Posterior cingulate gyrus (tissue), 11 donors: ENCODE measurements at regions not wholly inside any gene's neighbourhood (a gene's known extent, or its start where the extent isn't known, plus 50 kb on each side); places are given as distances from the start of the nearest gene placed in this dataset.
A peak's percentile ranks its signal among the peaks of the same experiment; 100 is the strongest.
"Not testable (repeated sequence)": the region's sequence is repeated elsewhere in the genome, so short reads cannot be mapped to it uniquely, and the experiment has no call there.

ENCODE experiments used
- DNase-seq, 10 donors: peaks; one replicate each; pipeline versions ENCODE4 v3.0.0 to v3.0.0-alpha.2; 2020 to 2021; ENCODE audit warnings: mixed read lengths in 3 of 10
- intact Hi-C: fragments of 100-400 bp; cut with DNase I; formaldehyde crosslinking; loops from one replicate; pipeline ENCODE4 v1.15.1; 2023

- DNase-seq: no peak
- intact Hi-C loops: loop anchor here (5.0 to 10.0 kb wide), 3 partner anchors 539 to 1507 kb away; partner anchors contain the start of gene PCDH20
Observed at GRCh38 chr13:61954092-61954491, 538.4 kb upstream of the PCDH20 start.

DNA sequence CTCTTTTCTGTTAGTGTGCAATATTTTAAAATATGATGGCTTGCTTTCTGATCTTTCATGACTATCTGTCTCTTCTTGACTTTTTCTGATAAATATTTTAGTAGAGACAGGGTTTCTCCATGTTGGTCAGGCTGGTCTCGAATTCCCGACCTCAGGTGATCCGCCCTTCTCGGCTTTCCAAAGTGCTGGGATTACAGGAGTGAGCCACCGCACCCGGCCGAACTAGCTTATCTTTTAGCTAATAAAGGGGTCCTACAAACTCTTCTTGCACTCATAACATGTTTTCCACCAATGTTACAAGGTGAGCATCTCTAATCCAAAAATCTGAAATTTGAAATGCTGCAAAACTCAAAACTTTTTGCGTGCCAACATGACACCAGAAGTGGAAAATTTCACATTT lies 535.2 kb upstream of the PCDH20 start:
- intact Hi-C loops: loop anchor here (5.0 to 10.0 kb wide), 3 partner anchors 536 to 1504 kb away; partner anchors contain the start of gene PCDH20
- DNase-seq: peak in 1 of 10 donors; percentile 82

- intact Hi-C loops: no loop called here
- DNase-seq: no peak
Observed at GRCh38 chr13:61944329-61944929, 528.8 kb upstream of the PCDH20 start.

- intact Hi-C loops: no loop called here
- no peak for DNase-seq
Observed at GRCh38 chr13:61935710-61936109, 520.1 kb upstream of the PCDH20 start.

DNA sequence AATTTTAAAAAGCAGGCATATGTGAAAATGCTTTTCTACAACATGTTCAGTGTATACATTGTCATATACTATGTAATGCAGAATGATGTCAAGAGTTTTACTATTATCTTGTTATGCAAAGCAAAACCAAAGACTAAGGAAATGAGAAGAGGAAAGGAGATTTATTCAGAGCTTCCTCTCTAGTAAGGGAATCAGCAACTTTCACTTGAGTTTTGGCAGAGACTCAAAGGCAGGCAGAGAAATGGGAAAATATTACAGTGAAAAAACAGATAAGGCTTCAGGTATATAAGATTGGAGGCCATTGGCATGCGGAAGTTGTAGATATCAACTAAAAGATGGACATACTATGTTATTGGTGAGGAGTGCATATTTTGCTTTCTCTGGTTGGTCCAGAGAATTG lies 512.0 kb upstream of the PCDH20 start:
- no peak for DNase-seq
- intact Hi-C loops: no loop called here

- DNase-seq: no peak
- intact Hi-C loops: no loop called here
Observed at GRCh38 chr13:61918841-61919240, 503.2 kb upstream of the PCDH20 start.

- DNase-seq: no peak
- intact Hi-C loops: no loop called here
Observed at GRCh38 chr13:61916483-61916882, 500.8 kb upstream of the PCDH20 start.

DNA sequence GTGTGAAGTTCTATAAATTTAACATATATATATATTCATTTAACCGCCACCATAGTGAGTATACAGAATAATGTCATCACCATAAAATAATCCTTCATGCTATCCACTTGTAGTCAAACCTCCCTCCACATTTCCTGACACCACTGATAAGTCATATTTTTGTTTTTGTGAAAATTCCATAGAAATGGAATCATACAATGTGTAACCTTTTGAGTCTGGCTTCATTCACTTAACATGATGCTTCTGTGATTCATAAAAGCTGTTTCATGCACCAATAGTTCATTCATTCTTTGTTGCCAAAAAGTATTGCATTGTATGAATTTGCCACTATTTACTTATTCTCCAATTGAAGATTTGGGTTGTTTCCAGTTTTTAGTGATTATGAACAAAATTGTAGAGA lies 497.5 kb upstream of the PCDH20 start:
- intact Hi-C loops: no loop called here
- no peak for DNase-seq

GRCh38 chr13:61908906-61909615 lies 493.4 kb upstream of the PCDH20 start:
- intact Hi-C loops: no loop called here
- no peak for DNase-seq

DNA sequence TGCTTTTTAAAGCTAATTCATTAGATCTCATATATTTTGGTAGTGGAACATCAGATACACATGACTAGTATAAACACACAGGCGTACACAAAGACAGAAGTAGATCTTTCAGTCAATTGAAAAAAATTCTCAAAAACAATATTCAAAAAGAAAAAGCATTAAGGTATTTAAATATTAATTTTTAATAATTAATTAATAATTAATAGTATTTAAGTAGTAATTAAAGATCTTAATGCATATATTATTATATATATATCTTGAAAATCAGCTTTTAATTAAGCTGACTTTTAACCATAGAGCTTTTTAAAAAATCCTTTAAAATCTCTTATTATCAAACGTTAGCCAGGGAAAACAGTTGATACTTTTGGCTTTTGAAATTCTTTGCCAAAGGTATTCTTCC lies 489.4 kb upstream of the PCDH20 start:
- intact Hi-C loops: no loop called here
- no peak for DNase-seq

DNA sequence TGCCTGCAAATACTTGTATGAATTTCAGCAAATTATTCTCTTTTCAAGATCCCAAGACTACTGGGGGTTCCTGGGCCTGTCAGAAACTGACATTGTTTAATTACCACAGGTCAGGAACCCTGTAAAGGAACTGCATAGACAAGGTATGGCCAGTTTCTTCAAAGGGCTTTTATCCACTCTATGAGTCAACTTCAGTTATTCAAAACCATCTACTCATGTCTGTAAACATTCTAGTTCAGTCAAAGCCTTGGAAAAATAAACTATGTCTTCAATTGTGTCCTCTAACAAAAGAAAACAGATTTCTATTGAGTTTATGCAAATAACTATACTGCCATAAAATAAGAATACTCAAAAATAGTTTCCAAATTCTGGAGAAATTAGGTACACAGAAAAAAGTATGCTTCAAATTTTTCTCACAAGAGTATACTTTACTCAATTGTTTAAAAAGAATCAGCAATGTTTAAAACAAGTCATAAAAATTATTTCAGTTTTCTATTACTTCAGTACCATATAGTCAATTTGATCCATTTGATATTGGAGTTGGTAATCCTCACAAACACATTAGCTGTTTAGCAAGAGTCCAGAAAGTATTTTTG lies 486.4 kb upstream of the PCDH20 start:
- intact Hi-C loops: no loop called here
- DNase-seq: no peak

GRCh38 chr13:61900033-61900432 lies 484.4 kb upstream of the PCDH20 start:
- intact Hi-C loops: no loop called here
- no peak for DNase-seq

DNA sequence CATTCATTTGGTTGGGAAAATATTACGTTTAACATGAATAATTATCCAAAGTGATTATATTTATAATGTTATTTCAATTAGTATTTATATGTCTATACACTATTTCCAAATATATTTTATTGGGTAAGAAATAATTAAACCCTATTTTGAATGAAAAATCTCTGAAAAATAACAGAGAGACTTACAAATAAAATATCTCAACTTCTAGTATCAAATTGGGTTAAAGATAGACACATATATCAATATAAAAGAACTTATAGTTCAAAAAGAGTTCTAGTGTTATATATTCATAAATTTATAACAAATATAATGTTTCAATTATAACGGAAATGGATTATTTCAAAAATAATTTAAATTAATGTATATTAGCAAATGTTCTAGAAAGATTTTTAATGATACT lies 482.6 kb upstream of the PCDH20 start:
- intact Hi-C loops: no loop called here
- DNase-seq: no peak

DNA sequence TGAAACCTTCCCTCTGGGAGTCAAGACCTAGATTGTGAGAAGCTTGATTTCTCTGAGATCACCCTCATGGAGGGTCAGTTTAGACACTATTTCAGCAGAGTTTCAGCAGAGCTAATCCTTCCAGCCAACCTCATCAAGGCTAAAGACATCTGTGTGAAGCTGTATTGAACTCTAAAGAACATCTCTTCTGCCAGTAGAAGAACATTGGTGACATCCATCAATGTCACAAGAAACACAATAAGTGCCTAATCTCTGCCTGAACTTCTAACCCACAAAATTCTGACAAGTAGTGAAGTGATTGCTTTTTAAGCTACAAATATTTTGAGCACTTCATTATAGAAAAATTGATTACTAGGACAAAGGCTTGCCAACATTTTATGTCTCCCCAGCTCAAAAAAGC lies 475.8 kb upstream of the PCDH20 start:
- no peak for DNase-seq
- intact Hi-C loops: no loop called here

- intact Hi-C loops: no loop called here
- no peak for DNase-seq
Observed at GRCh38 chr13:61884830-61885229, 469.2 kb upstream of the PCDH20 start.

- peak in 1 of 10 donors; percentile 14 for DNase-seq
- intact Hi-C loops: no loop called here
Observed at GRCh38 chr13:61880578-61881283, 465.1 kb upstream of the PCDH20 start.

DNA sequence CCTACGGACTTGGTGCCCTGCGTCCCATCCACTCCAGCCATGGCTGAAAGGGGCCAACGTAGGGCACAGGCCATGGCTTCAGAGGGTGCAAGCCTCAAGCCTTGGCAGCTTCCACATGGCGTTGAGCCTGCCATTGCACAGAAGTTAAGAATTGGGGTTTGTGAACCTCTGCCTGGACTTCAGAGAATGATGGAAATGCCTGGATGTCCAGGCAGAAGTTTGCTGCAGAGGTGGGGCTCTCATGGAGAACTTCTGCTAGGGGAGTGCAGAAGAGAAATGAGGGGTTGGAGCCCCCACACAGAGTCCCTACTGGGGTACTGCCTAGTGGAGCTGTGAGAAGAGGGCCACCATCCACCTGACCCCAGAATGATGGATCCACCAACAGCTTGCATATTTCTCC lies 462.9 kb upstream of the PCDH20 start:
- peak in 1 of 10 donors; percentile 35 for DNase-seq
- intact Hi-C loops: not testable (repeated sequence)

DNA sequence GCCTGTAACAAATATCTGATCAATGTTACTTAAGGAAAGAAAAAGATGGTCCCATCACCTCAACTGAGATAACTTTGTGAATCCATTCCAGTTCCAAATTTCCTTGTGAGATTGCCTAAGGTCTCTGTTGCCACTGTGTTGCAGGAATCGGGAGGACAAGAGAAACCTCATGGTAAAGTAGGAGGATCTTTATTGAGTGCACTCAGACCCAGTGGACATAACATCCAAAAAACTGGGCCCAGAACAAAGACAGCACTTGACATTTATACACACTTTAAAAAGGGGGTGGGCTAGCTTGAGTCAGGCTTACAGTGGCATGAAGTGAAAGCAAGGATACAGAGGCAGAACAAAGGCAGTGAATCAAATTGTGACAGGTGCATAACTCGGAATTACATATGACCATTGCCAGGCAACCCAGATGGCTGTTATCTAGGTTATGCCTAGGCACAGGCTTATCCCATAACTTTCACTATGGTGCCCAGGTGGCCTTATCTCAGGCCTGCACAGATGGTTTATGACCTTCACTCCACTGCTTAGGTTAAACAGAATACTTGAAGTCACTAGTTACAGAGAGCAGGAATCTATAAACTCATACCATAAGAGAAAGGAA lies 459.4 kb upstream of the PCDH20 start:
- no peak for DNase-seq
- intact Hi-C loops: no loop called here

GRCh38 chr13:61873717-61874116 lies 458.1 kb upstream of the PCDH20 start:
- intact Hi-C loops: no loop called here
- no peak for DNase-seq

- DNase-seq: no peak
- intact Hi-C loops: no loop called here
Observed at GRCh38 chr13:61857198-61857597, 441.5 kb upstream of the PCDH20 start.

DNA sequence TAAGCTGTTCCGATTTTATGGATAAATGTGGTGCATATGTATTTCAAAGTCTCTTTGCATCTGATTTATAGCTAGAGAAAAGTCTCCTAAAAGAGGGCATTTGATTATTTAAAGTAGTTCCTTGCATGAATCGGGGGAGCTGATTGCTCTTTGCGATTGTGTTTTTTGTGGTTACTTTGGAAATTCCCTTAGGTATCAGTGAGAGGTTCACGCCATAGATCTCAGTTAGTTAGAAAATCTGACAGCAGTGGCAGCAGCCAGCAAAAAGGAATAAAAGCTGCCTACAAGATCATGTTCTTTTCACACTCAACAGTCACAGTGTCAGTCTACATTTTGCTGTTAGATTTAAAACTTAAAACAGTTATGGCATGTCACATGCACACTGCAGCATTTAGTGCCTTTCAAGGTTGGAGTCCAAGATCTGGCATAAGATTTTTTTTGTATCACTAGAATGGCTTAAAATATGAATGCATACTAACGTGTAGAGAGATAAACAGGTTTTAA lies 436.5 kb upstream of the PCDH20 start:
- no peak for DNase-seq
- intact Hi-C loops: no loop called here
